WTC11 (cell line): ENCODE measurements at regions not wholly inside any gene's neighbourhood (a gene's known extent, or its start where the extent isn't known, plus 50 kb on each side); places are given as distances from the start of the nearest gene placed in this dataset.

ENCODE experiments used
- ATF3 ChIP-seq: sonication (generic); formaldehyde crosslinking; conservative IDR thresholded peaks from 2 replicates; pipeline ENCODE4 v1.8.1; 2022; ENCODE audit warnings: mild to moderate bottlenecking, missing genetic modification reagents
- CBFB ChIP-seq: sonication (generic); formaldehyde crosslinking; IDR thresholded peaks from 2 replicates; pipeline ENCODE4 v1.8.1; 2022; ENCODE audit warnings: mild to moderate bottlenecking, low read depth, missing genetic modification reagents
- CTCF ChIP-seq: fragments of 200-600 bp; IDR thresholded peaks from 2 replicates; pipeline ENCODE4 v1.8.0; 2022; ENCODE audit warnings: antibody characterized with exemption
- ESRRA ChIP-seq: sonication (generic); formaldehyde crosslinking; IDR thresholded peaks from 2 replicates; pipeline ENCODE4 v1.8.1; 2022; ENCODE audit warnings: mild to moderate bottlenecking, missing genetic modification reagents, borderline replicate concordance
- FOXJ3 ChIP-seq: sonication (generic); formaldehyde crosslinking; IDR thresholded peaks from 2 replicates; pipeline ENCODE4 v1.9.0; 2021; ENCODE audit warnings: missing genetic modification reagents, mild to moderate bottlenecking, borderline replicate concordance
- IRF1 ChIP-seq: sonication (generic); formaldehyde crosslinking; IDR thresholded peaks from 2 replicates; pipeline ENCODE4 v1.8.0; 2023; ENCODE audit warnings: missing genetic modification reagents
- MLX ChIP-seq: sonication (generic); formaldehyde crosslinking; IDR thresholded peaks from 2 replicates; pipeline ENCODE4 v1.8.1; 2023; ENCODE audit warnings: mild to moderate bottlenecking, missing genetic modification reagents, moderate library complexity
- NFE2L1 ChIP-seq: sonication (generic); formaldehyde crosslinking; IDR thresholded peaks from 2 replicates; pipeline ENCODE4 v1.8.1; 2023; ENCODE audit warnings: missing genetic modification reagents
- SP1 ChIP-seq: sonication (generic); formaldehyde crosslinking; conservative IDR thresholded peaks from 2 replicates; pipeline ENCODE4 v1.8.1; 2022; ENCODE audit warnings: missing genetic modification reagents
- TEAD1 ChIP-seq: sonication (generic); formaldehyde crosslinking; IDR thresholded peaks from 2 replicates; pipeline ENCODE4 v1.8.0; 2022; ENCODE audit warnings: mild to moderate bottlenecking, missing genetic modification reagents

GRCh38 chr22:48745842-48746788, 1081.6 kb downstream of the BRD1 start:
- TF ChIP-seq CTCF: no peak
- no peak for TF ChIP-seq CBFB (CRISPR knock-in tag)
- TF ChIP-seq NFE2L1 (CRISPR knock-in tag): no peak
- TF ChIP-seq ATF3 (CRISPR knock-in tag): no peak
- no peak for TF ChIP-seq FOXJ3
- TF ChIP-seq IRF1 (CRISPR knock-in tag): no peak
- TF ChIP-seq ESRRA (CRISPR knock-in tag): no peak
- TF ChIP-seq TEAD1 (CRISPR knock-in tag): no peak
- TF ChIP-seq MLX (CRISPR knock-in tag): no peak
- no peak for TF ChIP-seq SP1
